Fibroblast of skin of abdomen (primary cell): ENCODE measurements at regions not wholly inside any gene's neighbourhood (a gene's known extent, or its start where the extent isn't known, plus 50 kb on each side); places are given as distances from the start of the nearest gene placed in this dataset.
"Not testable (repeated sequence)": the region's sequence is repeated elsewhere in the genome, so short reads cannot be mapped to it uniquely, and the experiment has no call there.

Source experiments
- DNase-seq: peaks from one replicate; pipeline ENCODE4 v3.0.0-alpha.2; 2013

DNA sequence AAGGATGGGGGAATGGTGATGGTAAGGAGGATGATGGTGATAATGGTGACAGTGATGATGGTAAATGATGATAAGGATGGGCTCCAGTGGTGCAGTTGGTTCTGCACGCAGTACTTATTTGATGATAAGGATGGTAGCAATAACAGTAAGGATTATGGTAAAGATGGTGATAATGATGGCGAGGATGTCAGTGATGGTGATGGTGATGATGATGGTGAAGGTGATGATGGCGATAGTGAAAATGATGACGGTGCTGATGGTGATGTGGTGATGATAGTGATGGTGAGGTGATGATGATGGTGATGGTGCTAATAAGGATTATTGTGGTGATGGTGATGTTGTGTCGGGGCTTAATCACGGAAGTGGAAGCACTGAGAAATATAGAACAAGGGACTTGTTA is 103.7 kb downstream of the C16orf95 start:
- no peak for DNase-seq

DNA sequence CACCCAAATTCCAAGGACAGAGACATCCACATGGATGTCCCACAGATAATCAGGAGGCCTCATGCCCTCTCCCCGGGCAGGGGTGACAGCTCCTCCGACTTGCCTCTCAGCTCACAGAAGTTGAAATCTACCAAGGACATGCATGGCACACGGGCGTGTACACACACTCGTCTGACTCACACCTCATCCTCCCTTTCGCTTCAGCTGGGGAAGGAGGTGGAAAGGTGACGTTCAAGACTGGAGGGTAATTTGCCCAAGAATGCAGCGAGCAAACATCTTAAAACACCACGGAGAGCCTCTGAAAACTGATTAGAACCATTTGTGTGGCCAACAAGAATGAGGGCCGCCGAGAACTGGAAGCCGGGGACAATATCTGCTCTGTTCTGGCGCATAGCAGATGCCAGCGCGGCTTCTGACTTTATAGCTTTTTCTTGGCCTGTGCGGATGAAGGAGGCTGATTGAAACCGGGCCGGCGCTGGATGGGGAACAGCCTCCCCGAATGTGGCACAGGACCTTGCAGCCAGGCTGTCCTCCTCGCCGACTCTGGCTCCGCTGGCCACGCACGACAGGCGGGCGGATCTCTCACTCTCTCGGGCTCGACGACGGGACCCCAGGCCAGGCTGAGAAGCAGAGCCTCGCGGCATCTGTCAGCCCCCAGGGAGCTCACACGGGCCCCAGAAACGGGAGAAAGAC is 100.9 kb downstream of the C16orf95 start:
- no peak for DNase-seq

DNA sequence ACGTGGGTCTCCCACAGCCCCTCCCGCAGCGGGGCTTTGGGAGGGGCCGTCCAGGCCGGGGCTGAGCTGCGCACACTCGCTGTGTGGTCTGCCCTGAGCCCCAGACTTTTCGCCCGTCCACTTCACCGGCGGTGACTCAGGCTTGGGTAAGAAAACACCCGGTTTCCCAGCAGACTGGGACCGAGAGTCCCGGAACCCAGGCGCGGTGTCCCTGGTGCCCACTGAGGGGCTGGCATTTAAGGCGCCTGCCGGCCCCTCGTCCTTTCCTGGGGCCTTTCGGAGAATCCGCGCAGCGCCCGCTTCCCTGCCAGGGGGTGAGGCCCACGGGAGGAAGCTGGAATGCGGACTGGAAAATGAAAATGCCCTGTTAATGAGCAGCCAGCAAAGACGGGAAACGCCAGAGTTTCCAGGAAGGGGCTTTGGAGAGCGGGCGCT is 100.3 kb downstream of the C16orf95 start:
- DNase-seq: no peak

DNA sequence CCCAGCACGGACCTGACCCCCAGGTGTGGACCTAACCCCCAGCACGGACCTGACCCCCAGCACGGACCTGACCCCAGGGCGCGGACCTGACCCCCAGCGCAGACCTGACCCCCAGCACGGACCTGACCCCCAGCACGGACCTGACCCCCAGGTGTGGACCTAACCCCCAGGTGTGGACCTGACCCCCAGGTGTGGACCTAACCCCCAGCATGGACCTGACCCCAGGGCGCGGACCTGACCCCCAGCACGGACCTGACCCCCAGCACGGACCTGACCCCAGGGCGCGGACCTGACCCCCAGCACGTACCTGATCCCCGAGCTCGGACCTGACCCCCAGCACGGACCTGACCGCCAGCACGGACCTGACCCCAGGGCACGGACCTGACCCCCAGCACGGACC is 99.4 kb downstream of the C16orf95 start:
- not testable (repeated sequence) for DNase-seq

DNA sequence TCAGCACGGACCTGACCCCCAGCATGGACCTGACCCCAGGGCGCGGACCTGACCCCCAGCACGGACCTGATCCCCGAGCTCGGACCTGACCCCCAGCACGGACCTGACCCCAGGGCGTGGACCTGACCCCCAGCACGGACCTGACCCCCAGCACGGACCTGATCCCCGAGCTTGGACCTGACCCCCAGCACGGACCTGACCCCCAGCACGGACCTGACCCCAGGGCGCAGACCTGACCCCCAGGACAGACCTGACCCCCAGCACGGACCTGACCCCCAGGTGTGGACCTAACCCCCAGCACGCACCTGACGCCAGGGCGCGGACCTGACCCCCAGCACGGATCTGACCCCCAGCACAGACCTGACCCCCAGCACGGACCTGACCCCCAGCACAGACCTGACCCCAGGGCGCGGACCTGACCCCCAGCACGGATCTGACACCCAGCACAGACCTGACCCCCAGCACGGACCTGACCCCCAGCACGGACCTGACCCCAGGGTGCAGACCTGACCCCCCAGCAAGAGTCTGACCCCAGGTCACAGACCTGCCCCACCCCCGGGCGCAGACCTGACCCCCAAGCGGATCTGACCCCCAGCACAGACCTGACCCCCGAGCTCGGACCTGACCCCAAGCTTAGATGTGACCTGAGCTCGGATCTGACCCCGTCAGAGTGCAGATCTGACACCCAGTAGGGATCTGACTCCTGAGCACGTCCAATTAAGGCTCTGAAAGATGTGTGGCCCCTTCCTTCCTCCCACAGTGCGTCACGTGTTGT is 98.7 kb downstream of the C16orf95 start:
- DNase-seq: no peak

DNA sequence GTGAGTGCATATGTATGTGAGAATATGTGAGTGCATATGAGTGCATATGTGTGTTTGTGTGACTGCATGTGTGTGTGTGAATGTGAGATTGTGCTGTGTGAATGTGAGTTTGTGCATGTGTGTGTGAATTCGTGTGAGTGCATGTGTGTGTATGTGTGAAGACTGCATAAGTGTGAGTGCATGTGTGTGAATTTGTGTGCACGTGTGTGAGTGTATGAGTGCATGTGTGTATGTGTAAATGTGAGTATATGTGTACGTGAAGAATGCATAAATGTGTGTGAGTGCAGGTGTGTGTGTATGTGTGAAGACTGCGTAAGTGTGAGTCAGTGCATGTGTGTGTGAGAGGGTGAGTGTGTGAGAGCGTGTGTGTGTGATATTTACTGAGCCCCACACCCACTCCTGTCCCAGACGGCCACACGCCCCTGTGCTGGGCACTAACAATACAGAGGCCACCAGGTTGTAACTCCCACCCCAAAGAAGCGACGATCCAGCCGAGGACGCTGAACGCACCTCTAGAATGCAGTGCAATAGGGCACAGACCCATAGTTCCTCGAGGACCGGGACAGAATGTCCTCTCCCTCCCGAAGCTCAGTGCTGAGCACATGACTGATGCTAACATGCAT is 97.8 kb downstream of the C16orf95 start:
- DNase-seq: no peak

DNA sequence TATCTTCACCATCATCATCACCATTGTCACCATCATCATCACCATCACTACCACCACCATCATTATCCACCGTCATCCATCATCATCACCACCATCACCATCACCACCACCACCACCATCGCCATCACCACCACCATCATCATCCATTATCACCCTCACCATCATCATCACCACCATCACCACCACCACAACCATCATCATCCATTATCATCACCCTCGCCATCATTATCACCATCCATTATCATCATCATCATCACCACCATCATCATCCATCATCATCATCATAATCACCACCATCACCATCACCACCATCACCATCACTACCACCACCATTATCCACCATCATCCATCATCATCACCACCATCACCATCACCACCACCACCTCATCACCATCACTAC is 95.6 kb downstream of the C16orf95 start:
- no peak for DNase-seq

DNA sequence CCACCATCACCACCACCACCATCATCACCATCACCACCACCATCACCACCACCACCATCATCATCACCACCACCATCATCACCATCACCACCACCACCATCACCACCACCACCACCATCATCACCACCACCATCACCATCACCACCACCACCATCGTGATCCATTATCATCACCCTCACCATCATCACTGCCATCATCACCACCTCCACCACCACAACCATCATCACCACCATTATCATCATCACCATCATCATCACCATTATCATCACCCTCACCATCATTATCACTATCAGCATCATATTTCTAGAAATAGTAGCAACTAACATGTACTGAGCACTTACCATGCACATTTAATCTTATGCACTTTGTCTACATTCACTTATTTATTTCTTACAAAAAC is 94.9 kb downstream of the C16orf95 start:
- no peak for DNase-seq

DNA sequence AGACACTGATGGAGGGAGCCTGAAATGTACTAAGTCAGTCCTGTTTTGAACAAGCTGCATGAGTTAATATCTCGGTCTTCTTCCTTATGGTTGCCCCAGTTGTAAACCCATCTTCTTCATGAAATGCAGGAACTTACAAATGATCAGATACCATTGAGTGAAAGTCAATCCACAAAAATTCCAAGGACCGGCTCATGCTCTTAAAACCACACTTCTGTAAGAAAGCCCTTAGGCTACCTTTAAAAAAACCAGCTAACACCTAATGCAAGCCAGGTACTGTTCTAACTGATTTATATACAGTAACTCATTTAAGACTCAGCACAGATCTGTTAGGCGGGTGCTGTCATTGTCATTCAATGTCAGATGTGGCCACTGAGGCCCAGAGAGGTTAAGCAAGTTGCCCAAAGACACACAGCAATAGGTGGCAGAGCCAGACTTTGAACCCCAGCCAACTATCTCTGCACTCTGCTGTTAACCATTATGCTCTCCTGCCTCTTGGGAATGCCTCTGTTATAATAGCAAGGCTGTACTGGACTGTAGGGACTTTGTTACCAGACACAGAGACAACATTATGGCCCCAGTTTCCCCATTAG is 93.4 kb downstream of the C16orf95 start:
- no peak for DNase-seq

DNA sequence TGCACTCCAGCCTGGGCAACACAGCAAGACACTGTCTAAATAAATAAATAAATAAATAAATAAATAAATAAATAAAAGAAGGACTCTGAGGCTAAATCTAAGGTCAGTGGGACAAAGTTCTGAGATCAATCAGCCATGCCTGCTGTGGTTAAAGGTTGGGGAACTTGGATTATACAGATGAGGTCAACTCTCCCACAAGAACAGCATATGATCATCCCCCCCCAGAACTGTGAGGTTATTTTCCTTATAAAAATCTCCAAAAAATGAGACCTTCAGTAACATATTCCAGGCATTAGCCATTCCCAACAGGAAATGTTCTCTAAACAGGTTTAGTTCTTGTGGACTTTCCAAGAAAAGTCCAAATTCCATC is 90.3 kb downstream of the C16orf95 start:
- DNase-seq: no peak

DNA sequence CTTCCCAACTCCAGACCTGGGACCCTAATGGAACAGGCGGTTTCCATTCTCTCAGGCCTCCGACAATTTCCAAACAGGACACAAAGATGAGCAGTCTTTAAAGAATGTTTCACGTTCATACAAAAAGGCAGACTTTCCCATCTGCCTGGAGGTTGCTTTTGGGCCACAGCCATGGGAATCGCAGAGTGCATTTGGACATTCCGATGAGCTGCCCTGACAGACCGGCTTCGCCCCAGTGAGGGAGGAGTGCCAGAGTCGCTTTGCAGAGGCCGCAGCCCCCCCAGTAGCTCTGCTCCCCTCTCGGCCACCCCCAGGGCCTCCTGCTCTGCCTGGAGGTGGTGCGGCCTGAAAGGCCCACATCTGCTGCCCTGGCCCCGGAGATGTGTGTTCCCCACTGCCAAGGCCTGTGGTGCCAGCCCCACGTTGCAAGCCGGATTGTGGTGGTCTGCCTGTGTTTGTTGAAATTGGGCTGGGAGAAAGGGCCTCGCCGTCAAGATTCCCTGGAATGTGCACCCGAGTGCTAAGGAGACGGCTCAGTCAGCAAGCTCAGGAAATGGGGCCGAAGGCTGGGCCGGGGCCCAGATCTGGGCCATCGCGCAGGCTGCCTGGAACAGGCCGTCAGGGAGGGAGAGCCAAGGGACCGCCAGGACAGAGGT is 89.8 kb downstream of the C16orf95 start:
- DNase-seq: peak; percentile 91

DNA sequence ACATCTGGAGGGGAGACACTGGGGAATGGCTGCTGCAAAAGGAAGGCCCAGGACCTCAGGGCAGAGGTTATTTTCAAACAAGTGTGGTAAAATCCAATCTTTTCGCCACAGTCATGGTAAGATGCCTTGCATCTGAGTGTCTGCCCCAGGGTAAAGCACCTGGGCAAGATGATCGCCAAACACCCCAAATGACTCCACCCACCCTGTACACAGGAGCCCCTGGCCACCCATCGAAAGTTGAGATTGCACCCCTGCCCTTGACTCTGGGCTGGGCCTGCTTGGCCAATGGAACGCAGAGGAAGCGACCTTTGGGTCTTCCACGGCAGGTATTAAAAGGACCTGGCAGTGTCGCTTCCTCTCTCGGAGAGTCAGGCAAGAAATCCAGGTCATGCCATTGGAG is 88.8 kb downstream of the C16orf95 start:
- DNase-seq: no peak

DNA sequence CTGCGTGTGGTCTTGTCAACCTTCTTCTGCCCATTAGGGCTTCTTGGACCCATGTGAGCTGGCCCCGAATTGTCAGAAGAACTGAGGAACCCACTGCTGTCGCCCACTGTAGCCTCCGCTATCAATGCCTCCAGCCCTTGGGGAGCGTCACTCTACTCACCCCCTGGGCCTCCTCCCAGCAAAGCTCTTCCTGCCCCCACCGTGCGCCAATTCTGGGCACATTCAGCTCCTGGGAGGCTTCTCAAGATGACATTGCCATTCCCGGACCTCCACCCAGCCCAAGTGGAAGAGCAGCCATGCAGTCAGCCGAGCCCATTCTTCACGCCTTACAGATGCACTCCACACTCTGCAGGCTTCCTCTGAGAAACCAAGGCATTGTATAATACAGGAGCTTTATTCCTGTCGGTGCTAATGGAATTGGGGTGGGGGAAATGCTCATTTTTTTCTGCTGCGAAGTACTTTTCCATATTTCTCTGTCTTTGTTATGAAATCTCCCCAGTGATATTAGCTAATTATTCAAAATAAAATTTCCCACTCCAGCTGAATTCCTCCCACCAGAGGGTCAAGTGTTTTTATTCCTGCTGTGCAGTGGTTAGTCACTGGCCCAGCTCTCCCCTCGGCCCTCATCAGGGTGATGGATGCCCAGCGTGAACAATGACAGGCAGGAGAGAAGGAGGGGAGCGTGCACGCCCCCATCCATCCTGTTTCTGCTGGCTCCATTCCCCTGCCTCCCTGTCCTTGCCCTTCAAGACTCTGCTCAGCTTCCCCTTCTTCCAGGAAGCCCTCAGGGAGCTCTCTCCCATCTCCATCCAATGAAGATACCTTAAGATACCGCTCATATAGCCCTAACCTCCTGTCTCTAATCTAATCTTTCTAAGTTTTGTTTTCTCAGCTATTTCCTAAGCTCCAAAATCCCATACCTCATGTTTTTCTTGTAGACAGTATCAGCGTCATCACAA is 87.7 kb downstream of the C16orf95 start:
- no peak for DNase-seq

DNA sequence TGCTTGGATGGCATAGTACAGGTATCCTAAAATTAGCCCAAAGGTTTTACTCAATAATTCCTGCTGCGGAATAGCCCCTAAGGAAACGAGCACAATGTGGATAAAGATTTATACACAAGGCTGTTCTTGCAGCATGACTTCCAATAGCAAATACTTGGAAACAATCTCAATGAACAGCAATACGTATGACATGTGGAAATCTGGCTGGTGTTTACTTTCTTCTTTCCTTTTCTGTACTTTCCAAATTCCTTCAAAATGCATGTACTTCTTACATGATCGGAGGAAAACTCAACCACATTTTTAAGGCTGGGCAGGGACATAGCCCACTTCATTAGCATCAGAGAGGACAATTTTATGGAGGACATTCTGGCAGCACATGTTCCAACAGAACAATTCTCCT is 86.6 kb downstream of the C16orf95 start:
- DNase-seq: no peak

DNA sequence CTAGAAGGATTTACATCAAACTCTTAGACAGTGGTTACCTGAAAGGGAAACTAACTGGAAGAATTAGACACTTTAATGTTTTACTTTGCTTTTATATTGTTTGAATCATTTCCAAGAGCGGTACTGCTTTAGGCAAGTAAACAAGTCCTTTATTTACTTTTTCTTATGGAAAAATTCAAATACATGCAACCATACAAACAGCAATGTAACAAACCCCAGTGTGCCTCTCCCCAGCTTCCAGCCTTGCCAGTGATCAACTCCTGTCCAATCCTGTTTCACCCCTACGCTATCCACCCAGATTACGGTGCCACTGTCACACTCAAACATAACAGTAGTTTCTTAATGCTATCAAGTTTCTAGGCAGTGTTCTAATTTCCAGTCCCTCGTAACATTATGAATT is 85.9 kb downstream of the C16orf95 start:
- DNase-seq: no peak

DNA sequence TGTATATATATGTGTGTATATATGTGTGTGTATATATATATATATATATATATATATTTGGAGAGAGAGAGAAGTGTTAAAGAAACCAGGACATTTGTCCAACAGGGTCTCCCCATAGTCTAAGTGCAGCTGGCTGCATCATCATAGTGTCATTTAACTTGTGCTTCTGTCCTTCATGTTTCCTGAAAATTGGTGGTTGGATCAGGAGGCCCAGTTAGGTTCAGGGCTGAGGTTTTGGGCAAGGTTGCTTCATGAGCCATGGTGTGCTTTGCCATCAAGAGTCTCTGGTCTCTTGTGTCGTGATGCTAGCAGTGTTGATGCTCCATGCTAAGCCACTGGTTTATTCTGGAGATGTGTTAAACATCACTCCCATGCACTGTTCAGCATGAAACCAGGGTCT is 85.3 kb downstream of the C16orf95 start:
- DNase-seq: no peak

DNA sequence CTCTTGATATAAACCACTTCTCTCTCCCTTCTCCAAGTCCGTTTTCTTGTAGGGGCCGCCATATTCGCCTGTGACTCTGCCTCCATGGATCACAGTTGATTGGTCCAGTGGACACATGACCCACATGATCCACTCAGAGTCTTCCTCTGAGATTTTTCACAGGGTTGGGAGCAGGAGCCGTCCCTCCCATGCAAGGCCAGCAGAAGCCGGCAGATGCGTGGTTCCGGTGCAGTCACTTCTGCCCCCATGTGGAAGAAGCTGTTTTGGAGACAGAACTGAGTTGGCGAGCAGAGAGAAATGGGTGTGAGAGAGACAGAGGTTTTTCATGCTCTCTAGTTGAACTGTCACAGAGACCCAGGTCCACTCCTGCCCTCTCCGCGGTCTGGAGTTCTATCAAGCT is 83.3 kb downstream of the C16orf95 start:
- peak; percentile 51 for DNase-seq

DNA sequence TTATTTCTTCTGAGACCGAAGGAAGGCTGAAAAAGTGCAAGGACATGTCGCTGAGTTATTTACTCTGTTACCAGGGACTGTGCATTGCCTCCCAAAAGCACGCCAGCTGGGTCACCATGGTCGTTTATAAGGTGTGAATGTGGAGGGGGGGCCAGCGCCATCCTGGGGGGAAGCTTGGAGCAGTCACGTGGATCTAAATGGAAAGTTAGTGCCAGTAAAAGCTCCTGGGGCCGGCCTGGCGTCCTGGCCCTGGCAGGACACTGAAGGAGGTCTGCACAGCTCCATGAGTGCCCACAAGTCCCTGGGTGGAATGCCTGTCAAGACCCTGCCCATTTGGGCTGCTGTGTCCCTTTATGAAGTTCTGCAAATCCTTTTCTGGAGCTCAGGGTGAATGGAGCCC is 82.6 kb downstream of the C16orf95 start:
- DNase-seq: no peak

DNA sequence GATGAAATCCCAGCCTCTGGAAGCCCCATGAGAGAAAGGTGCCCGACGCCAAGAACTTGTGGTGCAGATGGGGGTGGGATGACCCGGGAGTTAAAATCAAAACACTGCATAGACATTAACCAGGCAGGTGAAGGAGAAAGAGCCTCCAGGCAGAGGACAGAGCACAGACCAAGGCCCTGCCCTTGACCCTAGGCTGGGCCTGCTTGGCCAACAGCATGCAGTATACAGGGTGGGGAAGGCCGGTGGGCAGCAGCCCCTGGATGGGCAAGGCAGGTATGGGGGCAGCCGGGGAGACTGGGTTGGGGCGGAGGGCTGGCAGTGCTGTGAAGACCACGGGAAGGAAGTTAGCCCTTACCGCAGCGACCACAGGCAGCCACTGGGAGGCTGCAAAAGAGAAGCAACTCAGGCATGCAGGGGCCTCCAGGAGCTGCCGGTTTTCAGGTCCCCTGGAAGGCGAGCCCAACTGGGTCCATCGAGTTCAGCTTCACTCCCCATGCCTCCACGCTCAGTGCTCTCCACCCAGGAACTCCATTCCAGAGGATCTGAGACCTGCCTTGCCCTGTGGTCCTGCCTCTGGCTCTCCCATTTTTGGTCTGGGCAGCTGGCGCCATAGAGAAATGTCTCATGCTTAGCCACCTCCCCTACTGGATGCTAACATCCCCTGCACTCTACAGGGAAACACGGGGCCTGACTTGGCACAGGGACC is 81.2 kb downstream of the C16orf95 start:
- DNase-seq: no peak

DNA sequence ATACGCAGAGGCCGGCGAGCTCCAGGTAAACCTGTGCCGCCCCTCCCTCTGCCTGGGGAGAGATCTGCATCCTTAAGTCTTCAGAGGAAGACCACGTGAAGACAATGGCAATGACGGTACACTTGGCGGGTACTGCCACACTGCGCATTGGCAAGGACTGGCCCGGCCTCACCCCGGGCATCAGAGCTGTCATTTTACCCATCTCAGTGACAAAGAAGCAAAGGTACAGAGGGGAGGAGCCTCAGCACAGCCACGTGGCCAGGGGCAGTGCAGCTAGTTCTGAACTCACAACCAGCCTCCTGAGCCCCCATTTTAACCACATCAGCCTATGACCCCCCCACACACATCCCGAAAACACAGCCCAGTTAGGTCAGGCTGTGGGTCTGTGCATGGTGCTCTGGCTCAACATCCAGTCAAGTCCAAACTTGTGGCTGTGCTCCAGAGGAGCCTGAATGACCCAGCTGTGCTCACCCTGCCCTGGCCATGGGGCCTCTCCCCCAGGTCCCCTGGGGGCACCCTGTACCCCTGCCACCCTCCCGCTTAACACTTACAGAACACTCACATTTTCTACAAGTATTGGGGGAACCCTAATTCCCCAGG is 80.6 kb downstream of the C16orf95 start:
- no peak for DNase-seq

DNA sequence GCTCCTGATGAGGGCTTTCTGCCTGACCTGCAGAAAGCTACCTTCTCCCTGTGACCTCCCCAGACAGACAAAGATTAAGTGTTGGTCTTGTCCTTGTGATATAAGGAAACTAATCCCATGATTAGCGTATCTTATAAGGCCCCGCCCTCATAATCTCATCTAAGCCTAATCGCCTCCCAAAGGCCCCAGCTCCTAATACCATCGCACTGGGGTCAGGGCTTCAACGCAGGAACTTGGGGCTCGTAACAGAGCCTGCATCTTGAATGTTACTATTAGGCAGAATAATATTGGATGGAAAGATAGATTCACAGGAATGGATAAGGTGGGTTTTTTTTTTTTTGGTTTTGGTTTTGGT is 78.9 kb downstream of the C16orf95 start:
- DNase-seq: no peak
